ENCODE measurements at regions not wholly inside any gene's neighbourhood (a gene's known extent, or its start where the extent isn't known, plus 50 kb on each side); places are given as distances from the start of the nearest gene placed in this dataset.

DNA sequence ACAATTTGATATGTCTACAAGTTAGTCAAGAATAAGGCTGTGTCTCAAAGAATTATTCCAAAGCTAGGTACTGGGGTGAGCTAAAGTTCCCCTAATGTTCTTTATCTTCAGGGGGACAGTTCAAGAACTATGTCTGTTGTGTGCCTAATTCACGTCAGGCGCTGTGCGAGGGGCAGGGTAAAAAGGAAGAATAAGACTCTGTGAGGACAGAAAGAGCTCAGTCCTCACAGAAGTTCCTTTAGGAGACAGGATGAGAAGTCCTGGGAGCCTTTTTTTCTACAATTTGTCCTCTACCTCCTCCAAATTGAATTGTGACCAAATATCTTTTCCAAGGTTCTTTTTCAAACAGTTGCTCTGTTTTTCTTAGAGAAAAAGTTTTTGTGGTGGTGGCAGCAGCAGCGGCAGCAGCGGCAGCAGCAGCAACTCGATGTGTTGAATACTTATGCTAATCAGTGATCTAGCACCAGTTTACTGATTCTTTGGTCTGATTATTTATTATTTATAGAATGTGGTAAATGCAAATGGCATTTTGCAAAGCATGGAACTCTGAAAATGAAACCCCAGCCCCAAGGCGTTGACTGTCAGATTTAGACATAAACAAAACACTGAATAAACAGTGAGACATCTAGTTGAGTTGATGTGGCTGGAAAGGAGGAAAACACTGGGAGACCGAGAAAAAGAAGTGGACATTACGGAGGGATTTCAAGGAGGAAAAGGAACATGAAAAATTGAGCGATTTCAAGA is 88.6 kb downstream of the GTPBP8 start:
- TF ChIP-seq YY1 (IDR thresholded peaks at IDR 0.05; ENCODE audit: insufficient read depth, insufficient read length) (no peak), SUZ12 (IDR thresholded peaks at IDR 0.05; ENCODE audit: extremely low read depth, insufficient read depth, insufficient read length) (no peak)

All from NT2/D1 (cell line).